ENCODE measurements at regions not wholly inside any gene's neighbourhood (a gene's known extent, or its start where the extent isn't known, plus 50 kb on each side); places are given as distances from the start of the nearest gene placed in this dataset.

GRCh38 chr4:155597281-155597680 lies 69.4 kb upstream of the GUCY1A1 start:
- TF ChIP-seq CTCF (IDR thresholded peaks at IDR 0.05) (no peak), POLR2A (IDR thresholded peaks at IDR 0.05) (no peak)
